SK-N-DZ (cell line): ENCODE measurements at regions not wholly inside any gene's neighbourhood (a gene's known extent, or its start where the extent isn't known, plus 50 kb on each side); places are given as distances from the start of the nearest gene placed in this dataset.
A peak's percentile ranks its signal among the peaks of the same experiment; 100 is the strongest.

Experiments used
- DNase-seq: peaks from one replicate; pipeline ENCODE4 v3.0.0-alpha.2; 2015; ENCODE audit warnings: low spot score

DNA sequence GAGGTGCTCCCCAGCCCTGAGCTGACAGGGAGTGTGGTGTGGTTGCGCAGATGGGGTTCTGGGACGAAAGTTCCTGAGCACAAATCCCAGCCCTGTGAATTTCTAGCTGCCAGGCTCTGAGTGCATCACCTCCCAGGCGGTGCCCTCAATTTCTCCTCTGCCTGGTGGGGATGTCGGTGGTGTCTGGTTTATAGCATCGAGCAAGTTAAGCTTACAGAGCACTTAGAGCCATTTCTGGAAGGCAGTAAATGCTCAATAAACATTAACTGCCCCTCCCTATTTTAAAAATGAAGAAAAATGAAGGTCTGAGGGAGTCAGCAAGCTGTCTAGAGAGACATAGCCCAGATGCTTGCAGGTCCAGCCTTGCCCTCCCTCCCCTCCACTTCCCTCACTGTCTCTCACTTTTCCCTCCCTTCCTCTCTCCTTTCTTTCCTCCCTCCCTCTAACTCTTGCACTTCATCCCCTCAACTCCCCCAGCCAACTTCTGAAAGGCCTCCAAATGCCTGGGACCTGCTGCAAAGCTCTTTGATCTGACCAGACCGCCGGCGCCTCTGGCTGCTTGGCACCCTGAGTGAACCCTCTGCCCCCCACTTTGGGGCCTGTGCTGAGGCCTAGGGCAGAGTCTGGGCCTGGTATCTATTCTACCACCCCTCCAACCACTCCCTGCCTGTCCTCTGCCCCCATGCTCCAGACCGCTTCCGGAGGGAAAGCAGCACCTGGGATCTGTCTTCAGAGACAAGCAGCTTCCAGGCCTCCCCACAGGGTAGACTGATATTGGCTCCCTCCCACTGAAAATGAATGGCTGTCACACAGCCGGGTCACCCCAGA, 438.3 kb downstream of the RPS24 start:
- DNase-seq, result peak; percentile 90

DNA sequence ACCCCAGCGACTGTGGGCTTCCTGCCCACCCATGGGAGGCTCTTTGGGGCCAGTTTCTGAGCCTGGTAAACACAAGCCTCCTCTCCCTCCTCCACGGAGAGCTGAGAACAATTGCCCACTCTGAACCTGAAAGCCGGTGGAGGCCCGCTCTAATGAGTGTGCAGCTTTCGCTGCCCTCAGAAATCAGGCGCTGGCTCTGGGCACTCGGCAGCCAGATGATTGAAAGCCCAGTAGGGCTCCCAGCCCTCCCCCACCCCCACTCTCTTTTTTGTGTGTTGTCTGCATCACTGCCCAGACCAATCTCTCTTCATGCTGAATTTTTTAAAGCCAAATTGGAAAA, 438.9 kb downstream of the RPS24 start:
- no peak for DNase-seq

- DNase-seq, result peak; percentile 88
These were observed 439.3 kb downstream of the RPS24 start for GRCh38 chr10:78473006-78473405.

- DNase-seq, result peak; percentile 88
These were observed 441.1 kb downstream of the RPS24 start for GRCh38 chr10:78474743-78475142.

DNA sequence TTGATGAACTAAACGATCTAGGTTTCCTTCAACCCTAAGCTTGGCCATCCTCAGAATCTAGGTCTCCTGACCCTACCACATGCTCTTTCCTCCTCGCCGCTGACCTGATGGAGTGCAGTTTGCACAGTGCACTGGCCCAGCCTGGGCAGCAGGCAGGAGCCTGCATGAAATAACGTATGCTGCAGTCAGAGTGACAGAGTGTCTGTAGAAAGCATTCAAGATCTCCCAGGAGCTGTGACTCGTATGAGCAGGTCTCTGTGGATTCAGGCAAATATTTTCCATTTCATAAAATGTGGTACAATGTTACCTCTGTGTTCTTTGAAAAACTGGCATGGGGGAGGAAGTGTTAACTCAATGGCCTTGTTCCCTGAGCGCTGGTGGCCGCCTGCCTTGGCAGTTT, 441.8 kb downstream of the RPS24 start:
- DNase-seq, result no peak

GRCh38 chr10:78476156-78476555, 442.5 kb downstream of the RPS24 start:
- DNase-seq, result no peak

DNA sequence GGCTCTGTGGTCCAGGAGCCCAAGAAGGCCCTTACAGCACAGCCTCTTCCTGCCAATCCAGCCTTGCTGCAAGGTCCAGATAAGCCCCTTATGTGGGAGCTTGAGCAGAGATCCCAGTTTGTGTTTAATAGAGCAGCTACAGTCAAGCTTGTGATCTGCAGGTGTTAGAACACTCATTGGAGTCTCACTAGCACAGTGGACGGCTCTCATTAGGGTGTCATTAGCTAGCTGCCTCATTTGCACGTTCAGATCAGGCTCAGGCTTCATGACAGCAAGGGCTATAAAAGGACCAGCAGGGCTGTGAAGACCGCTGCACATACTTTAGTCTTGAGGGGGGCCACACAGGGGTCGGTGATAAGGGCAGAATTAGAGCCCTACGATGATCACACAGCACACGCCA, 443.2 kb downstream of the RPS24 start:
- DNase-seq, result no peak

DNA sequence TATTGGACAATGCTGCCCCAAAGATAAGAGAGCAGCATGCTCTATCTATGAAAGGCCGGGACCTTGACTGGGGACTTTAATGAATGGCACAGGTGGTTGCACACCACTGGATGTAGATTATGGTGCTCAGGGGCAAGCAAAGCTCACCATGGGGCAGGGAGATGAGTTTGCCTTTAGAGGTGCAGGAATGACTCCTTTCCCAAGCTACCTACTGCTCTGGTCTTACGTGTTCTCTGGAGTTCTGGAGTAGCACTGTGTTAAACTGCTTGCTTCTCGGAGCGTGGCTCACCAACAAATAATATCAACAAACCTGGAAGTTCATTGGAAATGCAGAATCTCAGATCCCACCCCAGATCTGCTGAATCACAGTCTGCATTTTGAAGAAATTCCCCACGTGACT, 445.3 kb downstream of the RPS24 start:
- no peak for DNase-seq

- no peak for DNase-seq
These were observed 445.8 kb downstream of the RPS24 start for GRCh38 chr10:78479467-78479866.

DNA sequence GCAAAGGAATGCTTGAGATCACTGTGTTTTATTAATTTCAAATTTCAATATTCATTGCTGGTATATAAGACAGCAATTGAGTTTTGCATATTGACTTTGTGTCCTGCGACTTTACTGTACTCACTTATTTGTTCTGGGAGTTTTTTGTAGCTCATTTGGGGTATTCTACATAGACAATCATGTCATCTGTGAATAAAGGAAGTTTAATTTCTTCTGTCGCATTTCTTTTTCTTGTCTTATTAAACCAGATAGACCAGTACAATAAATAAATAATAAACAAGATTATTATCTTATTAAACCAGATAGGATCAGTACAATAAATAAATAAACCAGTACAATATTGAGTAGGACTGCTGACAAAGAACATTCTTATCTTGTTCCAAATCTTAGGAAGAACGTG, 448.2 kb downstream of the RPS24 start:
- no peak for DNase-seq

DNA sequence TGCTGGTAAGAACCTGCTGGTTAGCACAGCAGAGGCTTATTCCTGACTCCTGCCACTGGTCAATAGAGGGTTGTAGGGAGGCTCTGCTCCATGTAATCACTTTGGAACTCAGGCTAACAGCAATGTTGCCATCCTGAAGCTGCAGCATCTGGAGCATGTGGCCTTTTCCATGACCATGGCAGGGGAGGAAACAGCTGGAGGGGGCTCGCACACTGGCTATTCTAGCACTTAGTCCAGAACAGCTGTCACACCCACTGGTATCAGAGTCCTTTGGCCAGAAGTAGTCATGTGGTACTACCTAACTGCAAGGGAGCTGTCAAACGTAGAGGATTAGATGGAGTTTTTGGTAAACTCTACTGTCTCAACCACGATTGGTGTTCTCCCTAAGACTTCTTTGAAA, 450.0 kb downstream of the RPS24 start:
- DNase-seq, result no peak

DNA sequence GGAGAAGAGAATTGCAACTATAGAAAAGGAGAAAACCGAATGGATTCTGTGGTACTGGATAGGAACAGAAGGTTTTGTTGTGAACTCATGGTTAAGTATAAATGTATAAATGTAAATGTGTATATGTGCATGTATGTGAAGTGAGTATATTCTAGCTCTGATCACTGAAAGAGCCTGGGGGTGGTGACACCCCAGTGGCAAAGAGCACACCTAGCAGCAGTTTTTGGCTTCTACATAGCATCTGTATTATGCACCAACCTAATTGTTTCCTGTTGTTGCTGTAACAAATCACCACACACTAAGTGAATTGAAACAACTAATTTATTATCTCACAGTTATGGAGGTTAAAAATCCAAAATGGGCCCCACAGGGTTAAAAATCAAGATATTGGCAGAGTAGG, 455.4 kb downstream of the RPS24 start:
- no peak for DNase-seq

DNA sequence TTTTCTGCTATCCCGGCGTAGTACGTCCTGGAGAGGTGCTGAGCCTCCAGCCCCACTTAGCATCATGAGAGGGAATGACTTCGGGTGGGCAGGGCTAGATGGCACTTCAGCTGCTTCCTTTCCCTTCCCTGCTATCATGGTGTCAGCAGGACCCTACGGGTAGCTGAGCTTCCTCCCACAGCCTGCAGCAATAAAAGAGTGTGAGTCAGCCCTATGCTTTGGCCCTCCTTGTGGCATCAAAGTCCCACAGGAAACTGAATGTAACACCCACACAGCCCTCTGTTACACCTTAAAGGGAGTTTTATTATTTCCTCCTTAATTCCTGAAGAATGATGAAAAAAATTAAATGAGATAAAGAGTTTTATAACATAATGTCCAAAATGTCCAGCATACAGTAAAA, 458.1 kb downstream of the RPS24 start:
- DNase-seq, result no peak

- no peak for DNase-seq
These were observed 458.8 kb downstream of the RPS24 start for GRCh38 chr10:78492424-78492823.

DNA sequence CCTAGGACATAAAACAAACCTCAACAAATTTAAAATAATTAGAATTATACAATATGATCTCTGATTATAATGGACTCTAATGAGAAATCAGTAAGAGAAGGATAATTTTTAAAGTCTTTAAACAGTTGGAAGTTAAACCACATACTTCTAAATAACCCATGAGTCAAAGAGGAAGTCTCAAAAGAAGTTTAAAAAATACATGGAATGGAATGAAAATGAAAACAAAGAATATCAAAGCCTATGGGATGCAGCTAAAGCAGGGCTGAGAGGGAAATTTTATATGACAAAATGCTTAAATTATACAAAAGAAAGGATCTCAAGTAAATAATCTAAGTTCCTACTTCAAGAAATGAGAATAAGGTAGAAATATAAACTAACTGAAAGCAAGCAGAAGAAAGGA, 460.5 kb downstream of the RPS24 start:
- DNase-seq, result no peak

DNA sequence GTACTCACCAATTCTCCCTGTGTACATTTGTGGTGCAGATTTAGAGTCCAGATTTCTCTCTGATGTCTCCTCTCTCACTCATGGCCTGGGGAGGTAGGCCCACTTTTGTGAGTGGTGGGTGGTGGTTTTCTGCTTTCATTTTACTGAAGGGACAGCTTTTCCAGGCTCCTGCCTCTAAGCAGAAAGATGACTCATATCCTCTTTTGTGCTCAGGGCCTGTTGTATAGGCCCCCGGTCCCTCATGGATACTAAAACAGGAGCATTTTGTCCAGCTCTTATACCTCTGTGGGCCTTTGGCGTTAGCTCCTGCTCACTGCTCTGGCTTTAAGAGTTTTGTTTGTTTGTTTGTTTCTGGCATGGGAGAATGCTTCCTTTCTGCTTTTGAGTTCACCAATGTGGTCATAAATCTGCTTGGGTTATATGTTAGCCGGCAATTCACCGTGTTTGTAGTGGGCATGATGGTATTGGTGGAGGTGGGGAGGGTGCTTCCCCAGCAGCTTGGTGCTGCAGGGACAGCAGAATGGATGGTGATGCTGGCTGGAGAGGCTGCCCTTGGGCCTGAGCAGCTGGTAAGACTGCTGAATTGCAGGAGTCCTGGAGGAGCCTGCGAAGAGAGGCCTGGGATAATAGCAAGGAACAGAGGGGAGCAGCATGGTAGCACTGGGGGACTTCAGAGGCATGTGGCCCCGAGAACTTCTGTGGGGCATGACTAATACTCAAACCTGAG, 468.7 kb downstream of the RPS24 start:
- DNase-seq, result no peak

- no peak for DNase-seq
These were observed 470.5 kb downstream of the RPS24 start for GRCh38 chr10:78504181-78504580.

GRCh38 chr10:78505657-78506056, 472.0 kb downstream of the RPS24 start:
- DNase-seq, result no peak

GRCh38 chr10:78506614-78507013, 473.0 kb downstream of the RPS24 start:
- no peak for DNase-seq

DNA sequence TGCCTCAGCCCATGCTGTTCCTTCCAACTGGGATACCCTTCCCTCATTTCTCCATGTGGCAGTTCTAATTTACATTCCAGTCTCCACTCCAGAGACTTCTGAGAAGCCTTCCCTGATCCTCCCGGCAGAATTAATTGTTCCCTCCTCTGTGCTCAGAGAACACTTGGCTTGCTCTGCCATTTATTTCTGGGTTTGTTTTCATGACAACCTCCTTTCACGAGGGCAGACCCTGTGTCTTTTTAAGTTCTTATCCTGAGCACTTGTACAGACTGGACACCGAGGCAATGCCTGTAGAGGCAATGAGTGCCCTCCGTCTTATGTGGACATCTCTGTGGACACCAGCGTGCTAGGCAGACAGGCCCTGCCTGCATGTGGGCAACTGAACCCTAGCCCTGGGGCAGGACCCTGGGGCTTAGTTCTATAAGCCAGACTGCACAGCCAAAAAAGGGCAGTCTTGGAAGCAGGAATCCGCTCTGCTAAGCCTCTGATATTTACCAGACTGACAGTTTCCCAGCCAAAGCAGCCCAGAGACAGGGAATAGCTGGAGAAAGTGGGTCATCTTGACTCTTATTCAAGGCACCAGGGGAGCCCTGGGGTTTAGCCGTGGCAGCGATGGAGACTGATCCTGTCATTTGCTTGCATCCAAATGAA, 474.0 kb downstream of the RPS24 start:
- peak; percentile 88 for DNase-seq

GRCh38 chr10:78508955-78509748, 475.5 kb downstream of the RPS24 start:
- DNase-seq, result no peak
